ENCODE measurements at regions not wholly inside any gene's neighbourhood (a gene's known extent, or its start where the extent isn't known, plus 50 kb on each side); places are given as distances from the start of the nearest gene placed in this dataset.

- H3K27ac ChIP-seq, result no peak overlapping the region
- TF ChIP-seq, protein P1, sequence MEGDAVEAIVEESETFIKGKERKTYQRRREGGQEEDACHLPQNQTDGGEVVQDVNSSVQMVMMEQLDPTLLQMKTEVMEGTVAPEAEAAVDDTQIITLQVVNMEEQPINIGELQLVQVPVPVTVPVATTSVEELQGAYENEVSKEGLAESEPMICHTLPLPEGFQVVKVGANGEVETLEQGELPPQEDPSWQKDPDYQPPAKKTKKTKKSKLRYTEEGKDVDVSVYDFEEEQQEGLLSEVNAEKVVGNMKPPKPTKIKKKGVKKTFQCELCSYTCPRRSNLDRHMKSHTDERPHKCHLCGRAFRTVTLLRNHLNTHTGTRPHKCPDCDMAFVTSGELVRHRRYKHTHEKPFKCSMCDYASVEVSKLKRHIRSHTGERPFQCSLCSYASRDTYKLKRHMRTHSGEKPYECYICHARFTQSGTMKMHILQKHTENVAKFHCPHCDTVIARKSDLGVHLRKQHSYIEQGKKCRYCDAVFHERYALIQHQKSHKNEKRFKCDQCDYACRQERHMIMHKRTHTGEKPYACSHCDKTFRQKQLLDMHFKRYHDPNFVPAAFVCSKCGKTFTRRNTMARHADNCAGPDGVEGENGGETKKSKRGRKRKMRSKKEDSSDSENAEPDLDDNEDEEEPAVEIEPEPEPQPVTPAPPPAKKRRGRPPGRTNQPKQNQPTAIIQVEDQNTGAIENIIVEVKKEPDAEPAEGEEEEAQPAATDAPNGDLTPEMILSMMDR (conservative IDR thresholded peaks at IDR 0.05), result no peak
- TF ChIP-seq ZFX (IDR thresholded peaks at IDR 0.05), result no peak
Measured at GRCh38 chr2:242031481-242032019, 162.0 kb downstream of the RTP5 start.

GRCh38 chr2:242032780-242033656 is 163.5 kb downstream of the RTP5 start:
- no peak overlapping the region for H3K27ac ChIP-seq
- TF ChIP-seq, protein P1 (conservative IDR thresholded peaks at IDR 0.05), result no peak
- TF ChIP-seq ZFX (IDR thresholded peaks at IDR 0.05), result no peak

DNA sequence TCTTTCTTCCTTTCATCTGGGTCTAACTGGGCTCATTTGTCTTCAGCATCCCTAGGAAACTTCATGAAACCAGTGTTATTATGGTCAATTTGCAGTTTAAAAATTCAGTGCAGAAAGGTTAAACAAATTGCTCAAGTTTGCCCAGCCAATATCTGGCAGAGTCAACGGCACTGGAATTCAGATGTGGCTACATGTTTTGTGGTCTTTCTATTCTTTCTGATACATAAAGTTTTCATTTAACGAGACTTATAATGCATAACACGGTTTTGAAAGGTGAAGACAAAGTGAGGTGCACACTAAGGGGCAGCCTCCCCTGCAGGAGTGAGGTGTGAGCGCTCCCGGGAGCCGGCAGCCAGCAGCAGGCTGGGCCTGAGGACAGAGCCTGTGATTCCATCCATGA is 164.6 kb downstream of the RTP5 start:
- TF ChIP-seq, protein P1 (conservative IDR thresholded peaks at IDR 0.05), result no peak
- TF ChIP-seq ZFX (IDR thresholded peaks at IDR 0.05), result no peak
- H3K27ac ChIP-seq, result no peak overlapping the region

DNA sequence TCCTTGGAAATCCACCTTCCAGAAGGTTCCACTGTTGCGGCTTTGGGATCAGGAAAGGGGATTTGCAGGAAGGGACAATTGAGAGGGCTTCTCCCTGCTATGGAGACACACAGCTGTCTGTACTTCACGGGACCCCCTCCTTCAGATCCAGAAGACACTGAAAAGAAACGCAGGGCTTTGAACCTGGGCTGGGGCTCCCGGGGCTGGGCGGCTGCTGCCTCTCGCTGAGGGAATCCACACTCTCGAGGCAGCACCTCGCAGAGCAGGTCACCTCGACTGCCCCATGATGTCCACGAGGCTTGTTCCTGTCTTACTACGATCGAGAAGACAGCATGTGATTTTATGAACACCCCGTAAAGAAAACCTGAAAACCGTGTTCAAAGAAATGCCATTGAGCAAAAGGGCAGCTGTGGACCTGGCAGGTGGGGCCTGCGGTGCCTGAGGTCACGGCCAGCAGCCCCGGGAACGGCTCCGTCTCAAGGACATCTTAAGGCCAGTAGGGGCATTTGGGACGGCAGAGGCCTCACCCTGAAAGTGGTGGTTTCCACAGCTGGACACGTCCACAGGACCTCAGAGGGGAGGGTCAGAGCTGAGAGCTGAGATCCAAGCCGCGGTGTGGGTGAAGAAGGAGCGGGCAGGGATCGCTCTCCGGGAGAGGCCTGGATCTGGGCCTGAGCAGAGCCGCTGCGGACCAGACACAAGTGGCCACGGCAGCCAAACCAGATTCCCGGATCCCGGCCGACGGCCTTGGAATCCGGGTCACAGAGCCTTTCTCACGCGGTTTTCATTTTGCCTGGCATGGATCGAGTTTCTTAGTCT is 165.7 kb downstream of the RTP5 start:
- TF ChIP-seq ZFX (IDR thresholded peaks at IDR 0.05), result no peak
- TF ChIP-seq, protein P1 (conservative IDR thresholded peaks at IDR 0.05), result no peak
- H3K27ac ChIP-seq, result no peak overlapping the region

GRCh38 chr2:242035858-242036652 is 166.5 kb downstream of the RTP5 start:
- H3K27ac ChIP-seq, result no peak overlapping the region
- TF ChIP-seq ZFX (IDR thresholded peaks at IDR 0.05), result no peak
- TF ChIP-seq, protein P1 (conservative IDR thresholded peaks at IDR 0.05), result no peak

DNA sequence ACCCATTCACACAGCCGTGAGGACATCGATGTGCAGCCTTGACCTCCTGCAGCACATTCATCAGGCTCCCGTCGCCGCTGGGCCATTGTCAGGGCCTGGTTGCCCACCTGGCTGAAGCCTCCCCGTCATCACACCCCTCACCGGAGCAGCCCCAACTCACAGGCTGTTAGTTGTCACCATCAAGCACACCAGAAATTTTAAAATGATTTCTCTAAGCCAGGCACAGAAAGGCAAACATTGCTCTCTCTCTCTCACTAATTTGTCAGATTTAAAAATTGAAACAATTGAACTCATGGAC is 167.1 kb downstream of the RTP5 start:
- no peak overlapping the region for H3K27ac ChIP-seq
- TF ChIP-seq, protein P1 (conservative IDR thresholded peaks at IDR 0.05), result no peak
- TF ChIP-seq ZFX (IDR thresholded peaks at IDR 0.05), result no peak
